ENCODE measurements at regions not wholly inside any gene's neighbourhood (a gene's known extent, or its start where the extent isn't known, plus 50 kb on each side); places are given as distances from the start of the nearest gene placed in this dataset.

GRCh38 chr3:117751651-117752050, 1042.1 kb downstream of the TUSC7 start:
- no peak overlapping the region for H3K27ac ChIP-seq (ENCODE audit: low read depth in 1 of 2, low read length in 2 of 2)
- DNase-seq, result no peak
- TF ChIP-seq, protein P1, sequence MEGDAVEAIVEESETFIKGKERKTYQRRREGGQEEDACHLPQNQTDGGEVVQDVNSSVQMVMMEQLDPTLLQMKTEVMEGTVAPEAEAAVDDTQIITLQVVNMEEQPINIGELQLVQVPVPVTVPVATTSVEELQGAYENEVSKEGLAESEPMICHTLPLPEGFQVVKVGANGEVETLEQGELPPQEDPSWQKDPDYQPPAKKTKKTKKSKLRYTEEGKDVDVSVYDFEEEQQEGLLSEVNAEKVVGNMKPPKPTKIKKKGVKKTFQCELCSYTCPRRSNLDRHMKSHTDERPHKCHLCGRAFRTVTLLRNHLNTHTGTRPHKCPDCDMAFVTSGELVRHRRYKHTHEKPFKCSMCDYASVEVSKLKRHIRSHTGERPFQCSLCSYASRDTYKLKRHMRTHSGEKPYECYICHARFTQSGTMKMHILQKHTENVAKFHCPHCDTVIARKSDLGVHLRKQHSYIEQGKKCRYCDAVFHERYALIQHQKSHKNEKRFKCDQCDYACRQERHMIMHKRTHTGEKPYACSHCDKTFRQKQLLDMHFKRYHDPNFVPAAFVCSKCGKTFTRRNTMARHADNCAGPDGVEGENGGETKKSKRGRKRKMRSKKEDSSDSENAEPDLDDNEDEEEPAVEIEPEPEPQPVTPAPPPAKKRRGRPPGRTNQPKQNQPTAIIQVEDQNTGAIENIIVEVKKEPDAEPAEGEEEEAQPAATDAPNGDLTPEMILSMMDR (IDR thresholded peaks at IDR 0.05), result no peak
- no peaks in the 10 kb centered on the region for H3K27me3 ChIP-seq (ENCODE audit: control insufficient read depth in 1 of 2, insufficient read depth in 2 of 2, low read length in 2 of 2)
- Mint-ChIP-seq H3K27ac (no peak overlapping the region), H3K36me3 (ENCODE audit: low read depth) (no peaks in the 10 kb centered on the region), H3K4me1 (ENCODE audit: low read depth) (no peaks in the 10 kb centered on the region), H3K27me3 (no peaks in the 10 kb centered on the region), H3K4me3 (no peak overlapping the region), H3K9me3 (peaks cover 5% of the 10 kb centered on the region)
- H3K4me1 ChIP-seq (ENCODE audit: insufficient read depth, low read length), result no peaks in the 10 kb centered on the region
- CTCF ChIA-PET, result no interaction called here
- POLR2A ChIA-PET, result no interaction called here
- intact Hi-C loops (cut with DNase I, micrococcal nuclease), result no loop called here
- no peak for ATAC-seq (ENCODE audit: poor library complexity)
- H3K4me3 ChIP-seq (ENCODE audit: low read length), result no peak overlapping the region
- H3K36me3 ChIP-seq (ENCODE audit: insufficient read depth, low read length), result no peaks in the 10 kb centered on the region
- H3K9me3 ChIP-seq (ENCODE audit: control insufficient read depth in 1 of 2, insufficient read depth in 1 of 2, low read length in 2 of 2), result no peaks in the 10 kb centered on the region

GRCh38 chr3:117752984-117753717, 1043.6 kb downstream of the TUSC7 start:
- Mint-ChIP-seq H3K4me1 (ENCODE audit: low read depth) (no peaks in the 10 kb centered on the region), H3K36me3 (ENCODE audit: low read depth) (no peaks in the 10 kb centered on the region), H3K27ac (no peak overlapping the region), H3K4me3 (no peak overlapping the region), H3K9me3 (peaks cover 3% of the 10 kb centered on the region), H3K27me3 (no peaks in the 10 kb centered on the region)
- Histone ChIP-seq H3K27ac (ENCODE audit: low read depth in 1 of 2, low read length in 2 of 2) (no peak overlapping the region), H3K4me3 (ENCODE audit: low read length) (no peak overlapping the region), H3K36me3 (ENCODE audit: insufficient read depth, low read length) (no peaks in the 10 kb centered on the region), H3K4me1 (ENCODE audit: insufficient read depth, low read length) (no peaks in the 10 kb centered on the region), H3K9me3 (ENCODE audit: control insufficient read depth in 1 of 2, insufficient read depth in 1 of 2, low read length in 2 of 2) (no peaks in the 10 kb centered on the region), H3K27me3 (ENCODE audit: control insufficient read depth in 1 of 2, insufficient read depth in 2 of 2, low read length in 2 of 2) (no peaks in the 10 kb centered on the region)
- no peak for DNase-seq
- CTCF ChIA-PET, result no interaction called here
- TF ChIP-seq, protein P1 (IDR thresholded peaks at IDR 0.05), result no peak
- intact Hi-C loops (cut with DNase I, micrococcal nuclease), result no loop called here
- no peak for ATAC-seq (ENCODE audit: poor library complexity)
- POLR2A ChIA-PET, result no interaction called here

GRCh38 chr3:117754058-117754457, 1044.5 kb downstream of the TUSC7 start:
- Histone ChIP-seq H3K4me1 (ENCODE audit: insufficient read depth, low read length) (no peaks in the 10 kb centered on the region), H3K4me3 (ENCODE audit: low read length) (no peak overlapping the region), H3K9me3 (ENCODE audit: control insufficient read depth in 1 of 2, insufficient read depth in 1 of 2, low read length in 2 of 2) (no peaks in the 10 kb centered on the region), H3K27ac (ENCODE audit: low read depth in 1 of 2, low read length in 2 of 2) (no peak overlapping the region), H3K36me3 (ENCODE audit: insufficient read depth, low read length) (no peaks in the 10 kb centered on the region), H3K27me3 (ENCODE audit: control insufficient read depth in 1 of 2, insufficient read depth in 2 of 2, low read length in 2 of 2) (no peaks in the 10 kb centered on the region)
- H3K4me1 Mint-ChIP-seq (ENCODE audit: low read depth), result no peaks in the 10 kb centered on the region
- H3K4me3 Mint-ChIP-seq, result no peak overlapping the region
- no peak for DNase-seq
- intact Hi-C loops (cut with DNase I, micrococcal nuclease), result no loop called here
- H3K36me3 Mint-ChIP-seq (ENCODE audit: low read depth), result no peaks in the 10 kb centered on the region
- POLR2A ChIA-PET, result no interaction called here
- no peaks in the 10 kb centered on the region for H3K27me3 Mint-ChIP-seq
- CTCF ChIA-PET, result no interaction called here
- TF ChIP-seq, protein P1 (IDR thresholded peaks at IDR 0.05), result no peak
- peaks cover 3% of the 10 kb centered on the region for H3K9me3 Mint-ChIP-seq
- H3K27ac Mint-ChIP-seq, result no peak overlapping the region
- ATAC-seq (ENCODE audit: poor library complexity), result no peak

Measured in CD4-positive, alpha-beta T cell (primary cell).